ENCODE measurements at regions not wholly inside any gene's neighbourhood (a gene's known extent, or its start where the extent isn't known, plus 50 kb on each side); places are given as distances from the start of the nearest gene placed in this dataset.

GRCh38 chr15:93780073-93780472, 451.3 kb upstream of the MCTP2 start:
- TF ChIP-seq CREM (CRISPR knock-in tag; IDR thresholded peaks at IDR 0.05) (no peak), KAT7 (CRISPR knock-in tag; IDR thresholded peaks at IDR 0.05; ENCODE audit: borderline replicate concordance) (no peak), TEAD1 (CRISPR knock-in tag; IDR thresholded peaks at IDR 0.05) (no peak), ZNF532 (CRISPR knock-in tag; IDR thresholded peaks at IDR 0.05; ENCODE audit: borderline replicate concordance) (no peak), ESRRA (CRISPR knock-in tag; IDR thresholded peaks at IDR 0.05; ENCODE audit: borderline replicate concordance) (no peak)
- no peaks in the 10 kb centered on the region for H3K27me3 Mint-ChIP-seq (ENCODE audit: low read depth)
- H3K27ac Mint-ChIP-seq = no peak overlapping the region
- ATAC-seq (no peak), DNase-seq (ENCODE audit: low spot score) (no peak)
- 0 out of 2 replicates have a peak, but pooled peaks cover 2% of the 10 kb centered on the region for H3K36me3 Mint-ChIP-seq
- H3K4me3 Mint-ChIP-seq = no peak overlapping the region
- no peaks in the 10 kb centered on the region; the same call in 1 of the 2 replicates for H3K4me1 Mint-ChIP-seq
- CTCF ChIA-PET = no interaction called here
- H3K9me3 Mint-ChIP-seq = peaks cover 11% of the 10 kb centered on the region
- POLR2A ChIA-PET = no interaction called here

DNA sequence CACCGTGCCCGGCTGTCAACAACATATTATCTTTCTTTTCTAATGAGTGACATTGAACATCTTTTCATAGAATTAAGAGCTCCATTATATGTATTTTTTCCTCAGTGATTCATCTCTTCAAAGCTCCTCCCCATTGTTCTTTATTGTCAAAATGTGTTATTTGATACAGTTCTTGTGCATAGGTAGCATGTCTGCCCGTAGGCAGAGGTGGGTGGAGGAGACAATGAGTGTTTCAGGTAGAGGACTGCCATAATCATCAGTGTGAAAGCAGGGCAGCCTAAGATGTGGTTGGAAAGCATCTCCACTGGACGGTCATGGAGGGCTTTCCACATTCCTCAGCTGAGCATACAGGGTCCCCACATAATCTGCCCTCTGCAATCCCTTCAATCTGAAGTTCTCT, 452.0 kb upstream of the MCTP2 start:
- CTCF ChIA-PET = no interaction called here
- Mint-ChIP-seq H3K9me3 (peaks cover 11% of the 10 kb centered on the region), H3K27me3 (ENCODE audit: low read depth) (no peaks in the 10 kb centered on the region), H3K36me3 (0 out of 2 replicates have a peak, but pooled peaks cover 2% of the 10 kb centered on the region), H3K4me1 (no peaks in the 10 kb centered on the region; the same call in 1 of the 2 replicates), H3K4me3 (no peak overlapping the region), H3K27ac (no peak overlapping the region)
- DNase-seq (ENCODE audit: low spot score) (no peak), ATAC-seq (no peak)
- TF ChIP-seq, protein P1, sequence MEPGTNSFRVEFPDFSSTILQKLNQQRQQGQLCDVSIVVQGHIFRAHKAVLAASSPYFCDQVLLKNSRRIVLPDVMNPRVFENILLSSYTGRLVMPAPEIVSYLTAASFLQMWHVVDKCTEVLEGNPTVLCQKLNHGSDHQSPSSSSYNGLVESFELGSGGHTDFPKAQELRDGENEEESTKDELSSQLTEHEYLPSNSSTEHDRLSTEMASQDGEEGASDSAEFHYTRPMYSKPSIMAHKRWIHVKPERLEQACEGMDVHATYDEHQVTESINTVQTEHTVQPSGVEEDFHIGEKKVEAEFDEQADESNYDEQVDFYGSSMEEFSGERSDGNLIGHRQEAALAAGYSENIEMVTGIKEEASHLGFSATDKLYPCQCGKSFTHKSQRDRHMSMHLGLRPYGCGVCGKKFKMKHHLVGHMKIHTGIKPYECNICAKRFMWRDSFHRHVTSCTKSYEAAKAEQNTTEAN (CRISPR knock-in tag; IDR thresholded peaks at IDR 0.05) = no peak
- TF ChIP-seq NR1H2 (CRISPR knock-in tag; IDR thresholded peaks at IDR 0.05) = no peak
- POLR2A ChIA-PET = no interaction called here

DNA sequence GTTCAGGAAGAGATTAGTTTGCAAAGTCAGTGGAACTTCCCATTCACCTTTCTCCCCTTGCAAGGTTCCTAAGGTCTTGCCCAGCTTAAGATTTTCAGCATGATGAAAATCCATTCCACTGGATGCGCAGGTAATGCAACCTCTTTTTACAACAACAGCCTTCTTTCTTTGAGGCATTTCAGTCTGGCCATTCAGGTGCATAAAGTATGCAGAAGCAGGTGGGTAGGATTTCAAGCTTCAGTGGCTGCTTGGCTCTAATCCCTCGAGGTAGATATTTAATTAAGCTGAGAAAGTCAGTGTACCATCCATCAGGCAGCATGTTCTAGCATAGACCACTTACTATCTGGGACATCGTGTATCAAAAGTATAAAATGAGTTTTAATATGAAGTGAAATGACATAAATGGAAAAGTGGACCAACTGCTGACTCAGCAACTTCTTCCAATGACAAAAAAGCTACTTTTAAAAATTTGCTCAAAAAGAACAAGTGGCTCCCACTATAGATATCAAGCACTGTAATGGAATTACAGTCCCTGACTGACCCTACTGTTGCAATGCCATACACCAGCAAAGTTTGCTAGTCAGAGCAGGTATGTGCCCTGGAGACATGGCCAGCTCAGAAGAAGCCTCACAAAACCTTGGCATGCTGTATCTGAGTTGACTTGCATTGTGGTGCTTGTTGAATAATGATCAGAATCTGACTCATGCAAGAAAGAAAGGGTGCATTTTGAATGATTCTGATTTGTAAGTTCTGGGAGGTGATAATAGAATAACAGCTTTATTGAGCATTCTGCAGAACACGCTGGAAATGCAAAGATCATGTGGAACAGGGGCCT, 459.9 kb upstream of the MCTP2 start:
- no peak for DNase-seq (ENCODE audit: low spot score)
- peaks cover 2% of the 10 kb centered on the region; the same call in 1 of the 2 replicates for H3K27me3 Mint-ChIP-seq (ENCODE audit: low read depth)
- no peak overlapping the region for H3K4me3 Mint-ChIP-seq
- CTCF ChIA-PET = interaction anchor here (1.5 kb wide), 1 partner anchor 741 kb away, joined by 3 read pairs; no protein-coding TSS in a partner anchor
- no peak overlapping the region for H3K27ac Mint-ChIP-seq
- peaks cover 24% of the 10 kb centered on the region for H3K9me3 Mint-ChIP-seq
- no peak for ATAC-seq
- no peak for TF ChIP-seq MYBL2 (CRISPR knock-in tag; IDR thresholded peaks at IDR 0.05)
- TF ChIP-seq, protein P2, sequence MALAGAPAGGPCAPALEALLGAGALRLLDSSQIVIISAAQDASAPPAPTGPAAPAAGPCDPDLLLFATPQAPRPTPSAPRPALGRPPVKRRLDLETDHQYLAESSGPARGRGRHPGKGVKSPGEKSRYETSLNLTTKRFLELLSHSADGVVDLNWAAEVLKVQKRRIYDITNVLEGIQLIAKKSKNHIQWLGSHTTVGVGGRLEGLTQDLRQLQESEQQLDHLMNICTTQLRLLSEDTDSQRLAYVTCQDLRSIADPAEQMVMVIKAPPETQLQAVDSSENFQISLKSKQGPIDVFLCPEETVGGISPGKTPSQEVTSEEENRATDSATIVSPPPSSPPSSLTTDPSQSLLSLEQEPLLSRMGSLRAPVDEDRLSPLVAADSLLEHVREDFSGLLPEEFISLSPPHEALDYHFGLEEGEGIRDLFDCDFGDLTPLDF (CRISPR knock-in tag; IDR thresholded peaks at IDR 0.05) = no peak
- TF ChIP-seq ZNF317 (CRISPR knock-in tag; IDR thresholded peaks at IDR 0.05; ENCODE audit: borderline replicate concordance, low read depth) = no peak
- TF ChIP-seq E2F4 (CRISPR knock-in tag; IDR thresholded peaks at IDR 0.05; ENCODE audit: borderline replicate concordance, low read depth) = no peak
- no peak for TF ChIP-seq FOXK1 (CRISPR knock-in tag; IDR thresholded peaks at IDR 0.05)
- peaks cover 6% of the 10 kb centered on the region for H3K36me3 Mint-ChIP-seq
- POLR2A ChIA-PET = no interaction called here
- peaks cover 13% of the 10 kb centered on the region for H3K4me1 Mint-ChIP-seq
